Activated T-cell treated with anti-CD3 and anti-CD28 coated beads, Interleukin-2, amount 50 U/mL, for 24 hours (primary cell): ENCODE measurements at regions not wholly inside any gene's neighbourhood (a gene's known extent, or its start where the extent isn't known, plus 50 kb on each side); places are given as distances from the start of the nearest gene placed in this dataset.
"Not testable (repeated sequence)": the region's sequence is repeated elsewhere in the genome, so short reads cannot be mapped to it uniquely, and the experiment has no call there.

Experiments
- DNase-seq: peaks from one replicate; pipeline ENCODE4 v3.0.0-alpha.2; 2020
- H3K27ac Mint-ChIP-seq: 2 replicates; pipeline ENCODE4 v1.8.0; 2020; ENCODE audit warnings: mild to moderate bottlenecking, mixed read lengths
- H3K27me3 Mint-ChIP-seq: 2 replicates; pipeline ENCODE4 v1.8.0; 2020; ENCODE audit warnings: mixed read lengths
- H3K36me3 Mint-ChIP-seq: 2 replicates; pipeline ENCODE4 v1.8.0; 2020; ENCODE audit warnings: low read depth, mixed read lengths
- H3K4me1 Mint-ChIP-seq: 2 replicates; pipeline ENCODE4 v1.8.0; 2020; ENCODE audit warnings: low read depth, mixed read lengths
- H3K4me3 Mint-ChIP-seq: 2 replicates; pipeline ENCODE4 v1.8.0; 2020; ENCODE audit warnings: mild to moderate bottlenecking, moderate library complexity, mixed read lengths
- H3K9me3 Mint-ChIP-seq: 2 replicates; pipeline ENCODE4 v1.8.0; 2020; ENCODE audit warnings: mixed read lengths

DNA sequence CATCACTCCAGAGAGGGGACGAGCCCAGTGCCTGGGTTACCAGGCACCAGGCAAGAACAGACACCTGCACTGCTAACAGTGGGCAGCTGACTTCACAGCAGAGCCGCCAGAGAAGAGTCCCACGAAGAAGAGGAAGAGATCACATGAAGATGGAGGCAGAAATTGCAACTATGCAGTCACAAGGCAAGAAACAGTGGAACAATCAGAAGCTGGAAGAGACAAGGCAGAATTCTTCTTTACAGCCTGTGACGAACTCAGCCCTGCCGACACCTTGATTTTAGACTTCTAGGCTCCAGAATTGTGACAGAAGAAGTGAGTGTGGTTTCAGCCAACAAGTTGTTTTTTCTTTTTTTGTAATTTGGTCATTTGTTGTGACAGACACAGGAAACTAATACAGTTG is 59.2 kb downstream of the IL12A start:
- peaks cover 7% of the 10 kb centered on the region for H3K27me3 Mint-ChIP-seq
- H3K27ac Mint-ChIP-seq: no peak overlapping the region
- no peak for DNase-seq
- no peaks in the 10 kb centered on the region for H3K36me3 Mint-ChIP-seq
- no peaks in the 10 kb centered on the region for H3K4me1 Mint-ChIP-seq
- peaks cover 4% of the 10 kb centered on the region for H3K9me3 Mint-ChIP-seq
- H3K4me3 Mint-ChIP-seq: no peak overlapping the region

DNA sequence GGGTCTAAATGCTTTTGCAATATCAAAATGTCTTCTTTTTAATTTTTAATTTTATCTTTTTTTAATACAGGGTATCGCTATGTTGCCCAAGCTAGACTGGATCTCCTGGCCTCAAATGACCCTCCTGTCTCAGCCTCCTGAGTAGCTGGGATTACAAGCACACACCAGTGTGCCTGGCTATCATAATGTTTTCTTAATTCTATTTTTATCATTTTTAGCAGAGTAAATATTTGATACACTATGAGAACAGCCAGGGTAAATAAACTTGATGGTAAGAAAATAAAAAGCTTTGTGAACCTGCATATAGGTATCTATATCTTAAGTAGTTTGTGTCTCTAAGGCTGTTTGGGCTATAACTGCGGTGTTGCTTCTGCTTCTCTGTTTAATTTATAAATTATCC is 60.4 kb downstream of the IL12A start:
- Mint-ChIP-seq H3K4me3 (no peak overlapping the region), H3K36me3 (no peaks in the 10 kb centered on the region), H3K27ac (no peak overlapping the region)

DNA sequence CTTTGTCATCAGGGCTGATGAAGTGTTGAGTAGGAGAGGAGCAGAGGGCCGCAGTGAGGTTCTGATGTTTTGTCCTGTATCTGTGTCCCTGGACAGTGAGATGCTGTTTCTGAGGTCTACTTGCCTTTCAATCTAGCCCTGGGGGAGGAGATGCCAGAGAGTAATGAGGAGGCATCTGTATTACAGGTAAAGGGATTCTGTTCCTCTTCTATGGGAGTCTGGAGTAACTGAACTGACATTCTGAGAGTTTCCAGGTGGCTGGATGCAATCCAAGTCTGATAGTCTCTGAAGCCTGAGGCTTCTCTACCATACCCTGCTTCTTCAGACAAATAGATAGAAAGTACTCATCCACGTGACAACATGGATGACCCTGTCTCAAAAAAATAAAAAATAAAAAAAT is 60.9 kb downstream of the IL12A start:
- Mint-ChIP-seq H3K27me3 (peaks cover 7% of the 10 kb centered on the region), H3K4me1 (no peaks in the 10 kb centered on the region), H3K9me3 (no peaks in the 10 kb centered on the region), H3K27ac (no peak overlapping the region), H3K36me3 (no peaks in the 10 kb centered on the region), H3K4me3 (no peak overlapping the region)
- DNase-seq: no peak

More for the DNA sequence above, 60.4 kb downstream of the IL12A start:
- Mint-ChIP-seq H3K9me3 (no peaks in the 10 kb centered on the region), H3K27me3 (peaks cover 8% of the 10 kb centered on the region), H3K4me1 (no peaks in the 10 kb centered on the region)
- DNase-seq: no peak

DNA sequence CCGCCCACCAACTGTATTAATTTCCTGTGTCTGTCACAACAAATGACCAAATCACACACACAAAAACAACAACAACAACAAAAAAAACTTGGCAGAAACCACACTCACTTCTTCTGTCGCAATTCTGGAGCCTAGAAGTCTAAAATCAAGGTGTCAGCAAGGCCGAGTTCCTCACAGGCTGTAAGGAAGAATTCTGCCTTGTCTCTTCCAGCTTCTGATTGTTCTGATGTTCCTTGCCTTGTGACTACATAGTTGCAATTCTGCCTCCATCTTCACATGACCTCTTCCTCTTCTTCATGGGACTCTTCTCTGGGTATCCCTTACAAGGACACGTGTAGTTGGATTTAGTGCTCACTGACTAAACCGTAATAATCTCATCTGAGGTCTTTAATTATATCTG is 61.4 kb downstream of the IL12A start:
- H3K36me3 Mint-ChIP-seq: no peaks in the 10 kb centered on the region
- H3K27ac Mint-ChIP-seq: no peak overlapping the region
- DNase-seq: no peak
- no peaks in the 10 kb centered on the region for H3K9me3 Mint-ChIP-seq
- no peaks in the 10 kb centered on the region for H3K4me1 Mint-ChIP-seq
- peaks cover 7% of the 10 kb centered on the region for H3K27me3 Mint-ChIP-seq
- H3K4me3 Mint-ChIP-seq: no peak overlapping the region

DNA sequence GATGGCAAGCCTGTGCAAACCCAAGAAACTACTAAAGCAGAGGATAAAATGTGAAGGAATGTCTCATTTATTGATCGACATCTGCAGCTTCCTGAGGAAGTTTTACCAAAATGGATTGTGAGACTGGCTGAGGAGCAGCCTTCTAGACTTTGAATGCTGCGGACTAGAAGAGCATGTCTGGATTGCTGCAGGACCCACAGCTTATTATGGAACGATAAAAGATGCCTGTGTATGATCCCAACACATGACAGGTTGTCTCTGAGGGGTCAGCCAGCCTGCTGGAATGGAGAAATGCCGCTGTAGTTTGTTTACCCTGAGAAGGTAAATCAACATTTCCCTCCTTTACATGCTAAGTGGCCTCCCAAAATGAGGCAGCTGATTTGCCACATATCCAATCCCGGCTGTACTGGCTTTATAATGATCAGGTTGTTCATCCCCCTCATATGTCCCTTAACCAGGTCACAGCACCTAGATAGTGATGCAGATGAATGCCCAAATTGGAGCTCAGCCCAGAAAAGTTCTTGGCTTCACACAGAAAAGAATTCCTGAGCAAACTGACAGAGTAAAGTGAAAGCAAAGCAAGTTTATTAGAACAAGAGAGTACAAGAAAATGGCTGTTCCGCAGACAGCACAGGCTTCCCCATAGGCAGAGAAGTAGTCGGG is 63.9 kb downstream of the IL12A start:
- H3K9me3 Mint-ChIP-seq: no peaks in the 10 kb centered on the region
- no peaks in the 10 kb centered on the region for H3K4me1 Mint-ChIP-seq
- no peak overlapping the region for H3K27ac Mint-ChIP-seq
- H3K27me3 Mint-ChIP-seq: peaks cover 7% of the 10 kb centered on the region
- H3K4me3 Mint-ChIP-seq: no peak overlapping the region
- DNase-seq: no peak
- no peaks in the 10 kb centered on the region for H3K36me3 Mint-ChIP-seq

DNA sequence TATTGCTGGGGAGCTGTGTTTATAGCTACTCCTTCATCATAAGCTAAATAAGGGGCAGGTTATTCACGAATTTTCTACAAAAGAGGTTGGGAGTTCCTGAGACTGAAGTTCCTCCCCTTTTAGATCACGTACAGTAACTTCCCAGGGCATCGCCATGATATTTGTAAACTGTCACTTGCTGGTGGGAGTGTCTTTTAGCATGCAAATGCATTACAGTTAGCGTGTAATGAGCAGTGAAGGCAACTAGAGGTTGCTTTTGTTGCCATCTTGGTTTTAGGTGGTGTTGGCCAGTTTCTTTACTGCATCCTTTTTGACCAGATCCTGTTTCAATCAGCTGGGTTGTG is 64.4 kb downstream of the IL12A start:
- Mint-ChIP-seq H3K9me3 (no peaks in the 10 kb centered on the region), H3K36me3 (no peaks in the 10 kb centered on the region), H3K4me3 (no peak overlapping the region), H3K27ac (no peak overlapping the region), H3K4me1 (no peaks in the 10 kb centered on the region), H3K27me3 (peaks cover 7% of the 10 kb centered on the region)
- no peak for DNase-seq

DNA sequence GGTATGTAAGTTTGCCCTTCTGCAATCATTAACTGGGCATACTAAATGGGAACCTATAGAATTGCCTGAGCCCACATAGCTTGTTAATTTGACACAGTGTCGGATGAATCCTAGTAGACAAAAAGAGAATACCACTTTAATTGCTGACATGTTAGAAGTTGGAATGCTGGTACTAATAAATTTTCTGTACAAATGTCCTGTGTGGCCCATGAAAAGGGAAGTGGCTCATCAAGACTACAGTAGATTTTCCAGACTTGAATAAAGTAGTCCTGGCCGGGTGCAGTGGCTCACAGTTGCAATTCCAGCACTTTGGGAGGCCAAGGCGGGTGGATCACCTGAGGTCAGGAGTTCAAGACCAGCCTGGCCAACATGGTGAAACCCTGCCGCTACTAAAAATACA is 66.2 kb downstream of the IL12A start:
- H3K9me3 Mint-ChIP-seq, H3K27me3 Mint-ChIP-seq, H3K4me1 Mint-ChIP-seq, H3K4me3 Mint-ChIP-seq, H3K27ac Mint-ChIP-seq, DNase-seq, H3K36me3 Mint-ChIP-seq: not testable (repeated sequence)

DNA sequence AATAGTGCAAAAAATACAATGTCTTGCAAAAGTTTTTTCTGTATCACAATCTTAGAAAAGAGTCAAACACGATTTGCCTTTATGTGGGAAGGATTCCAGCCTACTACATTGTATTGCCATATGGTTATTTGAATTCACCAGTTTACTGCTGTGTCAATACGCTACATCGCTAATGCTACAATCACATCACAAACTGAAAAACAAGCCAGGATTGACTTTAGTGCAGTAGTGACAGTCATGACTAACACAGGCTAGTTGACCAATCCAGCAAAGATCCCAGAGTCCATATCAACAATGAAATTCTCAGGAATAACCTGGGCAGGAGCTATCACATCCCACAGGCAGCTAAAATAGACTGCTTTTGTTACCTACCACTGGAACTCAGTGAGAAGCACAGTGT is 67.0 kb downstream of the IL12A start:
- H3K27ac Mint-ChIP-seq: no peak overlapping the region
- H3K36me3 Mint-ChIP-seq: no peaks in the 10 kb centered on the region
- H3K27me3 Mint-ChIP-seq: peaks cover 10% of the 10 kb centered on the region
- no peaks in the 10 kb centered on the region for H3K9me3 Mint-ChIP-seq
- no peak overlapping the region for H3K4me3 Mint-ChIP-seq
- DNase-seq: no peak
- H3K4me1 Mint-ChIP-seq: no peaks in the 10 kb centered on the region

DNA sequence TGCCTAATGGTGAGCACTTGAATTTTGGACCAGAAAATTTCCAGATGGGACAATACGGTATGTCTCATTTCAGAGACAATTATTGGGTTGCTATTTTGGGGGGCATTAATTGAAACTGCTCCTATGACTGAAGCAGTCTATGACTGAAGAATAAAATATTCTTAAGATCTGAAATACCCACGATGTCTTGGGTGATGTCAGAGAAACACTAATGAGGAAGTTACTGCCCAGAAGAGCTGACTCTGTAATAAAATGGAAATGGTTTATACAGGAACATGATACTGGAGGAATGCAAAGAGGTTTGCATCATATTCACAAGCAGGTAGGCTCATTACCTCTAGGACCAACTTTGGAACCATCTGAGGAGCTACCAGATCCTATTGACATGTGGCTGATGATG is 68.7 kb downstream of the IL12A start:
- Mint-ChIP-seq H3K36me3 (no peaks in the 10 kb centered on the region), H3K4me3 (no peak overlapping the region), H3K27me3 (peaks cover 10% of the 10 kb centered on the region), H3K9me3 (no peaks in the 10 kb centered on the region), H3K4me1 (peaks cover 7% of the 10 kb centered on the region), H3K27ac (no peak overlapping the region)
- DNase-seq: no peak

DNA sequence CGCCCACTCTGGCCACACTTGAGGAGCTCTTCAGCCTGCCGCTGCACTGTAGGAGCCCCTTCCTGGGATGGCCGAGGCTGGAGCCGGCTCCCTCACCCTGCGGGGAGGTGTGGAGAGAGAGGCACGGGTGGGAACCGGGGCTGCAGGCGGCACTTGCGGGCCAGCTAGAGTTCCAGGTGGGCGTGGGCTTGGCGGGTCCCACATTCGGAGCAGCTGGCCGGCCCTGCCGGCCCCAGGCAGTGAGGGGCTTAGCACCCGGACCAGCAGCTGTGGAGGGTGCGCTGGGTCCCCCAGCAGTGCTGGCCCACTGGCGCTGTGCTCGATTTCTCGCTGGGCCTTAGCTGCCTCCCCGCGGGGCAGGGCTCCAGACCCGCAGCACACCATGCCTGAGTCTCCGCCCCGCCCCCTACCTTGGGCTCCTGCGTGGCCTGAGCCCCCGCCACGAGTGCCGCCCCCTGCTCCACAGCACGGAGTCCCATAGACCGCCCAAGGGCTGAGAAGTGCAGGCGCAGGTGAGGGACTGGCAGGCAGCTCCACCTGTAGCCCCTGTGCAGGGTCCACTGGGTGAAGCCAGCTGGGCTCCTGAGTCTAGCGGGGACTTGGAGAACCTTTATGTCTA is 71.9 kb downstream of the IL12A start:
- peaks cover 7% of the 10 kb centered on the region for H3K4me1 Mint-ChIP-seq
- peaks cover 6% of the 10 kb centered on the region for H3K27me3 Mint-ChIP-seq
- H3K27ac Mint-ChIP-seq: no peak overlapping the region
- DNase-seq: no peak
- H3K4me3 Mint-ChIP-seq: no peak overlapping the region
- H3K36me3 Mint-ChIP-seq: no peaks in the 10 kb centered on the region
- no peaks in the 10 kb centered on the region for H3K9me3 Mint-ChIP-seq

DNA sequence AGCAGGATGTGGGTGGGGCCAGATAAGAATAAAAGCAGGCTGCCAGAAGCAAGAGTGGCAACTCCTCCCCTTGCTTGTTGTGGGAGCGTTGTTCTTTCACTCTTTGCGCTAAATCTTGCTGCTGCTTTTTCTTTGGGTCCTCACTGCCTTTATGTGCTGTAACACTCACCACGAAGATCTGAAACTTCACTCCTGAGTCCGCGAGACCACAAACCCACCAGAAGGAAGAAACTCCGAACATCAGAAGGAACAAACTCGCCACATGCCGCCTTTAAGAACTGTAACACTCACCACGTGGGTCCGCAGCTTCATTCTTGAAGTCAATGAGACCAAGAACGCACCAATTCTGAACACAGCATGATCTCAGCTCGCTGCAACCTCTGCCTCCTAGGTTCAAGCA is 72.9 kb downstream of the IL12A start:
- Mint-ChIP-seq H3K4me1 (peaks cover 7% of the 10 kb centered on the region), H3K27me3 (peaks cover 6% of the 10 kb centered on the region), H3K4me3 (peak overlapping the region; percentile 18), H3K27ac (no peak overlapping the region), H3K9me3 (no peaks in the 10 kb centered on the region), H3K36me3 (no peaks in the 10 kb centered on the region)
- DNase-seq: no peak

DNA sequence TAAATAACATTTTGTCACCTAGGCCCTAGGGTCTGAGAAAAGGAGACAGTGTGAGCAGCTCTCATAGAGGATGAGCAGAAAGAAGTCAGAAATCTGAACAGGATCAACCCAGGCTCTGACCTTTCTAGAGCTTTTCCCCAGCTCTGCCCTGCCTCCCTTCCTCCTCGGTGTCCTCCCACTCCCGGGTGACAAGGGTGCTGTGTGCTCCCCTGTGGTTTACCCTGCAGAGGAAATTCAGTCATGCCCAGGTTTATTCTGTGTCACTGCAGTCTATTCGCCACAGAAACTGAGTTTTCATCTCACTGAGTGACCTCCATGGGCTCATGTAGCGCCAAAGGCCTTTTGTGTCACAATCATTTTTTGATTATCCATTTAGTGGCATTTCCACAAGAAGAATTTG is 76.6 kb downstream of the IL12A start:
- no peaks in the 10 kb centered on the region for H3K36me3 Mint-ChIP-seq
- H3K4me3 Mint-ChIP-seq: no peak overlapping the region
- H3K27ac Mint-ChIP-seq: no peak overlapping the region
- DNase-seq: no peak
- H3K27me3 Mint-ChIP-seq: peaks cover 3% of the 10 kb centered on the region
- H3K9me3 Mint-ChIP-seq: no peaks in the 10 kb centered on the region
- peaks cover 7% of the 10 kb centered on the region for H3K4me1 Mint-ChIP-seq

DNA sequence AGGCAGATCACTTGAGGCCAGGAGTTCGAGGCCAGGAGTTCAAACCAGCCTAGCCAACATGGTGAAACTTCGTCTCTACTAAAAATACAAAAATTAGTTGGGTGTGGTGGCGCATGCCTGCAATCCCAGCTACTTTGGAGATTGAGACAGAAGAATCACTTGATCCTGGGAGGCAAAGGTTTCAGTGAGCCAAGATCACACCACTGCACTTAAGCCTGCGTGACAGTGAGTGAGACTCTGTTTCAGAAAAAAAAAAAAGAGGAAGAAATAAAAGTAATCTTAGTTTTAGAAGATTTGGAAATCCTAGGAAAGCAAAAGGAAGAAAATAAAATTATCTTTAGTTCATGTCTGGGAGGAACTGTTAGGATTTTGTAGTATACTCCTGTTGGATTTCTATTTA is 77.2 kb downstream of the IL12A start:
- H3K27me3 Mint-ChIP-seq: peaks cover 3% of the 10 kb centered on the region
- no peak overlapping the region for H3K27ac Mint-ChIP-seq
- DNase-seq: no peak
- peaks cover 7% of the 10 kb centered on the region for H3K4me1 Mint-ChIP-seq
- H3K36me3 Mint-ChIP-seq: no peaks in the 10 kb centered on the region
- no peak overlapping the region for H3K4me3 Mint-ChIP-seq
- H3K9me3 Mint-ChIP-seq: no peaks in the 10 kb centered on the region

DNA sequence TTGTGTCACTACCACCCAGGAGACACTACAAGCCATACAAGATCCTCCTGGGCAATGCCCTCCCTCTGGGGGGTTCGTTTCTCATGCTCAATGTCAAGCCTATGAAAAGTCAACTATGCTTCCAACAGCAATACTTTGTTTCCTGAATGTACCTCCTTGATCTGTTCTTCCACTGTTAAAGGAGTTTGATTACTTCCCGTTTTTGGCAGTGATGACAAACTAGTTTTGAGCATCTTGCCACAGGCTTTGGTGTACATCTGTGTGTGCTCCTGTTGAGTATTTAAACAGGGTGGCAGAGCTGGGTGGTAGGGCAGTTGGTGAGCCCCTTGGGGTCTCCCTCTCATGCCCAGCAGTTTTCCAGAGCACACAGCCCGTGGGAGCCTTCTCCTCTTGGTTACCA is 81.4 kb downstream of the IL12A start:
- H3K4me1 Mint-ChIP-seq: no peaks in the 10 kb centered on the region
- no peaks in the 10 kb centered on the region for H3K36me3 Mint-ChIP-seq
- DNase-seq: no peak
- no peaks in the 10 kb centered on the region for H3K9me3 Mint-ChIP-seq
- no peak overlapping the region for H3K27ac Mint-ChIP-seq
- H3K27me3 Mint-ChIP-seq: no peaks in the 10 kb centered on the region
- no peak overlapping the region for H3K4me3 Mint-ChIP-seq

DNA sequence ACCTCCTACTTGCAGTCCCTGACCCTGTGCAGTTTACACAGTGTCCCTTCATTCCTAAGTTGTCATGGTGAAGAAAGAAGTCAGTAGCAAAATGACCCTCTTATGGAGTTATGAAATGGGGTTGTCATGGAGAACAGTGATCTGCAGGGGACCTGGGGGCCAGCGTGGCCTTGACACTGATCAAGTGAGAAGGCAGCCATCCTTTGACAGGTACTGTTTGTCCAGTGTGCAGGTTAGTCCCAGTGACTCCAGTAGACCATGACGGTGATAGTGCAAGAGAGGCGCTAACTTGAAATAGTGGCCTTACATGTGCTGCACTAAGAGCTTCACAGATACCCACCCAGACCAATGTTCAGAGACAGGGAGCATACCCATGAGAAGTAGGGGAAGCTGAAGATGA is 87.9 kb downstream of the IL12A start:
- Mint-ChIP-seq H3K4me1 (no peaks in the 10 kb centered on the region), H3K36me3 (no peaks in the 10 kb centered on the region), H3K27me3 (no peaks in the 10 kb centered on the region), H3K4me3 (no peak overlapping the region), H3K27ac (no peak overlapping the region), H3K9me3 (no peaks in the 10 kb centered on the region)
- DNase-seq: no peak

DNA sequence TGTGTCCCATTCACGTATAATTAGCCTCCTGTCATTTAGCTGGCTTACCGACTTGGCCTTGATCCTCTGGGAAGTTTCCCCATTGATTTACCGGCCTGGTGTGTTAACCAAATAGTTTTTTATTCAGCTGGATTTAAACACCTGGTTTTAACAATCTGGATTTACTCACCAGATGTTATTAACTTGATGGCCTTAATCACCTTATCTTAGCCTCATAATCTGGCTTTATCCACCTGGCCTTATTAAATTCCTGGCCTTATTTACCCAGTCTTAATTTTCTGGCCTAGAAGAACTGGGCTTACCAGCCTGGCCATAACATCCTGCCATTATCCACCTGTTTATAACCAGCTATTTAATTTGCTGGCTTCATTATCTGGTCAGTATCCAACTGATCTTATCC is 89.9 kb downstream of the IL12A start:
- Mint-ChIP-seq H3K4me1 (no peaks in the 10 kb centered on the region), H3K36me3 (no peaks in the 10 kb centered on the region), H3K27me3 (no peaks in the 10 kb centered on the region), H3K4me3 (no peak overlapping the region), H3K9me3 (no peaks in the 10 kb centered on the region), H3K27ac (no peak overlapping the region)
- no peak for DNase-seq
